ENCODE measurements at regions not wholly inside any gene's neighbourhood (a gene's known extent, or its start where the extent isn't known, plus 50 kb on each side); places are given as distances from the start of the nearest gene placed in this dataset.

DNA sequence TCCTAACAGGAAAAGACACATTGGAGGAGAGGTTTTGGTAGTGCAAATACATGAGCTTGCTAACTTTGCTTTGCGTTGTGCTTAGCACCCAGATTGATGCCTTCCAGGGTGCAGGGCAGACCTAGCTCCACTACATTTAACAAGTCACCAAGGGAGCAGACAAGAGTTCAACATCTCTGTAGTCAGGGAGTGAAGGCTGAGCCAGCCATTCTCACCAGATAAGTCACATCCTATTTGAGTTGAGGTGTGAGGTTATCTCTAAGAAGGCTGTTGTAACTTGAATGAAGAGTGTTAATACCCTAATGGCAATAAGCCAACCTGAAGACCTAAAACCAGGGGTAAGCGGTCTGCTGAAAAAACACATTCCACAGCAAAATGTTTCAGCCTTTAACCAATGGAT is 69.6 kb upstream of the DSEL start:
- no peak for TF ChIP-seq CTCF (conservative IDR thresholded peaks at IDR 0.05)
- H3K27ac ChIP-seq: no peak overlapping the region

DNA sequence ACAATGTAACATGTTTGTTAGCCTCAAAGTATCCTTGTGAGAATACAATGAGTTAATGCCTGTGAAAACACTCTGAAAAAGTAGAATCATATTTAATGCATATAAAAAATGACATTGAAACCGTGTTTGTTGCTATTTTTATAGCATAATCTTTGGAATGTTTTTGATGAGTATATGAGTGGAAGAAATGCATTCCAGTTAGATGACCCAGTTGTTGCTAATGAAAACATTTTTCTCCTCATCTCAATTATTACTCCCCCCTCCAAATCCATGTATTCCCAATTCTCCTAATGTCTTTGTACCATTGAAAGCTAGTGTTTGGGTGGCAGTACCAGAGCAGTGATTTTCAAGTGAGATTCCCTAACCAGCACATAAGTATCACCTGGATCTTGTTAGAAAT is 67.1 kb upstream of the DSEL start:
- H3K27ac ChIP-seq: no peak overlapping the region
- no peak for TF ChIP-seq CTCF (conservative IDR thresholded peaks at IDR 0.05)

DNA sequence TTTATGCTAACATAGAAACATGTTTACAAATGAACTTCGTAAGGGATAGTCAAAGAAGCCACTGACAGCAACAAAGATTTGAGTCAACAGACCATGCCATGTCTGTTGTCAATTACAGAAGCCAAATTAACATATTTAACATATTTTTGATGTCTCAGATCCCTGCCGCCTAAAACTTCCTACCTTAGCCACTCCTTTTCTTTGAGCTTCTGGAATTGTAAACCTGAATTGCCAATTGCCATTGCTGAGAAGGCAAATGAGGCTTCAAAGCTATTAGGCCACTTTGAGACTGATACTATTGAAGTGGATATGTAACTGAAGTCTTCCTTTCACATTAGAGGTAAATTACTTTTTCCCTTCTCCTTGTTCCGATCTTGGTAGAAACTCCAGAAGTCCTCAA is 66.0 kb upstream of the DSEL start:
- no peak overlapping the region for H3K27ac ChIP-seq
- no peak for TF ChIP-seq CTCF (conservative IDR thresholded peaks at IDR 0.05)

DNA sequence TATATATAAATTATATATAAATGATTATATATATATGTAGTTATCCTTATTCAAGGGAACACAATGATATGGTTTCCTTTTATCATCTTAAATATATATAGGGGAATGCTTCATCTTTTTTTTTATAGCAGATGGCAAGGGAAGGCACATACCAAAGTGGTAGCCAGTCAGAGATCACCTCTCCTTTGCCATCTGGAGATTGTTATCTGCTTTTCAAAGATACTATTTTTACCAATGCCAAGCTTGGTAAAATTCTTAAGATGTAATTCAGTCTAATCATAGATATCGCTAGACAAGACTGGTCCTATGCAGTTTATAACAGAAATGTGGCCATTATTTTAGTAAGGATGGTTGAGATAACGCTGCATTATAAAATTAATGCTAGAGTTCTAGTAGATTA is 64.7 kb upstream of the DSEL start:
- TF ChIP-seq CTCF (conservative IDR thresholded peaks at IDR 0.05): no peak
- no peak overlapping the region for H3K27ac ChIP-seq

- no peak for TF ChIP-seq CTCF (conservative IDR thresholded peaks at IDR 0.05)
- H3K27ac ChIP-seq: no peak overlapping the region
These were observed 60.9 kb upstream of the DSEL start for GRCh38 chr18:67577386-67577785.

- TF ChIP-seq CTCF (conservative IDR thresholded peaks at IDR 0.05): no peak
These were observed 58.2 kb upstream of the DSEL start for GRCh38 chr18:67574749-67575148.

DNA sequence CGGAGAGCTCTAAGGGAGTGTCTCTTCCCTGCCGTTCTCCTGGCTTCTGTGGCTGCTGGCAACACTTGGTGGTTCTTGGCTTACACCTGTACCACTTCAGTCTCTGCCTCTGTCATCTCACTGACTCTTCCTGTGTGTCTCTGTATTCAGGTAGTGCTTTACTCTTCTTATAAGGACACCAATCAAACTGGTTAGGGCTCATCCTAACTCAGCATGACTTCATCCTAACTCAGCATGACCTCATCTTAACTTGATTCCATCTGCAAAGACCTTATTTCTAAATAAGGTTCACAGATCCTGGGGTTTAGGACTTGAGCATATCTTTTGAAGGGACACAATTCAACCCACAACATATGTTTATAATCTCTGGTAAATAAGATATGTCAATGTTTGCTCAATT is 51.6 kb upstream of the DSEL start:
- no peak overlapping the region for H3K27ac ChIP-seq
- TF ChIP-seq CTCF (conservative IDR thresholded peaks at IDR 0.05): no peak

More at GRCh38 chr18:67574749-67575148, 58.2 kb upstream of the DSEL start:
- no peak overlapping the region for H3K27ac ChIP-seq
